OCI-LY1 (cell line): ENCODE measurements at regions not wholly inside any gene's neighbourhood (a gene's known extent, or its start where the extent isn't known, plus 50 kb on each side); places are given as distances from the start of the nearest gene placed in this dataset.

Experiments
- H2AFZ ChIP-seq: fragments of 200-600 bp; sonication (generic), shearing (Covaris generic); 2 replicates; pipeline ENCODE4 v1.6.0; 2014; ENCODE audit warnings: antibody characterized with exemption, mild to moderate bottlenecking, low read length
- H3F3A ChIP-seq: fragments of 200-600 bp; sonication (generic), shearing (Covaris generic); 2 replicates; pipeline ENCODE4 v1.6.0; 2014; ENCODE audit warnings: mild to moderate bottlenecking, antibody characterized with exemption, low read length, moderate library complexity; ENCODE audit not compliant: insufficient read depth
- H3K27ac ChIP-seq: fragments of 200-600 bp; sonication (generic); 2 replicates; pipeline ENCODE4 v1.5.1; 2014; ENCODE audit warnings: low read length, mixed run types, mild to moderate bottlenecking, low read depth; ENCODE audit not compliant: poor library complexity, severe bottlenecking
- H3K27me3 ChIP-seq: fragments of 200-600 bp; sonication (generic); 2 replicates; pipeline ENCODE4 v1.6.0; 2014; ENCODE audit warnings: antibody characterized with exemption, mild to moderate bottlenecking, low read length, moderate library complexity; ENCODE audit not compliant: insufficient read depth
- H3K36me3 ChIP-seq: fragments of 200-600 bp; sonication (generic); 2 replicates; pipeline ENCODE4 v1.6.1; 2014; ENCODE audit warnings: mild to moderate bottlenecking, antibody characterized with exemption, low read length, moderate library complexity, mixed read lengths; ENCODE audit not compliant: insufficient read depth
- H3K4me1 ChIP-seq: fragments of 200-600 bp; sonication (generic); 2 replicates; pipeline ENCODE4 v1.5.1; 2014; ENCODE audit warnings: mild to moderate bottlenecking, low read length, moderate library complexity; ENCODE audit not compliant: insufficient read depth, severe bottlenecking
- H3K4me2 ChIP-seq: fragments of 200-600 bp; sonication (generic), shearing (Covaris generic); 2 replicates; pipeline ENCODE4 v1.6.1; 2014; ENCODE audit warnings: low read length
- H3K4me3 ChIP-seq: fragments of 200-600 bp; sonication (generic); 2 replicates; pipeline ENCODE4 v1.5.1; 2014; ENCODE audit warnings: low read length, low read depth, mild to moderate bottlenecking, mixed read lengths; ENCODE audit not compliant: poor library complexity, severe bottlenecking
- H3K79me2 ChIP-seq: fragments of 200-600 bp; shearing (Covaris generic); 2 replicates; pipeline ENCODE4 v1.6.1; 2016; ENCODE audit warnings: mixed run types, low read length, mixed read lengths; ENCODE audit not compliant: insufficient read depth
- H3K9ac ChIP-seq: fragments of 200-600 bp; sonication (generic), shearing (Covaris generic); 2 replicates; pipeline ENCODE4 v1.6.1; 2014; ENCODE audit warnings: mild to moderate bottlenecking, low read length, mixed read lengths
- H3K9me2 ChIP-seq: fragments of 200-600 bp; sonication (generic), shearing (Covaris generic); 2 replicates; pipeline ENCODE4 v1.6.1; 2014; ENCODE audit warnings: low read depth, mild to moderate bottlenecking, low read length, mixed read lengths
- H3K9me3 ChIP-seq: fragments of 200-600 bp; shearing (Covaris generic); 2 replicates; pipeline ENCODE4 v1.6.1; 2014; ENCODE audit warnings: low read length, mixed read lengths
- H4K20me1 ChIP-seq: fragments of 200-600 bp; sonication (generic), shearing (Covaris generic); 2 replicates; pipeline ENCODE4 v1.6.0; 2016; ENCODE audit warnings: mild to moderate bottlenecking, low read length; ENCODE audit not compliant: insufficient read depth
- CTCF ChIP-seq: fragments of 200-600 bp; sonication (generic), shearing (Covaris generic); IDR thresholded peaks from 2 replicates; pipeline ENCODE4 v1.5.1; 2017; ENCODE audit warnings: mild to moderate bottlenecking, antibody characterized with exemption, low read length, moderate library complexity, mixed read lengths
- EZH2 ChIP-seq: fragments of 200-600 bp; sonication (generic), shearing (Covaris generic); IDR thresholded peaks from 2 replicates; pipeline ENCODE4 v1.8.0; 2017; ENCODE audit warnings: borderline replicate concordance, mixed run types, mild to moderate bottlenecking, antibody characterized with exemption, low read length, moderate library complexity, mixed read lengths

- H3K27ac ChIP-seq, result no peak overlapping the region
- no peaks in the 10 kb centered on the region for H3K36me3 ChIP-seq
- no peaks in the 10 kb centered on the region for H3F3A ChIP-seq
- no peaks in the 10 kb centered on the region for H3K9me2 ChIP-seq
- no peaks in the 10 kb centered on the region for H4K20me1 ChIP-seq
- no peaks in the 10 kb centered on the region for H3K9me3 ChIP-seq
- H3K4me1 ChIP-seq, result no peaks in the 10 kb centered on the region
- no peaks in the 10 kb centered on the region for H3K27me3 ChIP-seq
- no peak overlapping the region for H2AFZ ChIP-seq
- TF ChIP-seq EZH2, result no peak
- TF ChIP-seq CTCF, result no peak
- no peak overlapping the region for H3K9ac ChIP-seq
- H3K4me3 ChIP-seq, result no peak overlapping the region
- H3K79me2 ChIP-seq, result no peaks in the 10 kb centered on the region
- no peak overlapping the region for H3K4me2 ChIP-seq
Measured at GRCh38 chr1:222358100-222358499, 189.8 kb downstream of the HHIPL2 start.

GRCh38 chr1:222357252-222357651 lies 190.7 kb downstream of the HHIPL2 start:
- Histone ChIP-seq H3K4me3 (no peak overlapping the region), H3K4me2 (no peak overlapping the region), H4K20me1 (no peaks in the 10 kb centered on the region), H3K36me3 (no peaks in the 10 kb centered on the region), H3K27me3 (no peaks in the 10 kb centered on the region), H3K9ac (no peak overlapping the region), H3F3A (no peaks in the 10 kb centered on the region), H3K4me1 (no peaks in the 10 kb centered on the region), H3K9me3 (no peaks in the 10 kb centered on the region), H2AFZ (no peak overlapping the region), H3K79me2 (no peaks in the 10 kb centered on the region), H3K27ac (no peak overlapping the region), H3K9me2 (no peaks in the 10 kb centered on the region)
- no peak for TF ChIP-seq EZH2
- no peak for TF ChIP-seq CTCF

DNA sequence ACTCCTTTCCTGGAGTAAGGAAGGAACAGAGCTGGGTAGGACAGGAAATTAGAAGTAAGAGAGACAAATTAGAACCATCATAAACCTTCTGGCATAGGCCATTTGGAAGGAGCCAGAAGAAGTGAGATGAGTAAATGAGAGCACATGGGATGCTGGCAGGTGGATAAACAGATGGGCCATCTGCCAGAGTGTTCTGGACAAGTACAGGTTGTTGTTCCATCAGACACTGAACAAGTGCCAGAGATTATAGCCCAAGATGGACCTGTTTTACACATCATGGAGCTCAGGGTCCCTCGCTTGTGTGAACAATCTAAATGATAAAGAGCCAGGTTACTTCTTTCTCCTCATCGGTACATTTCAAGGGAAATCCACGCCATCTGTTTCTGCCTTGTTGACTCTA lies 200.3 kb downstream of the HHIPL2 start:
- Histone ChIP-seq H3K9me3 (no peaks in the 10 kb centered on the region), H3K36me3 (no peaks in the 10 kb centered on the region), H3K4me3 (no peak overlapping the region), H4K20me1 (no peaks in the 10 kb centered on the region), H3K27me3 (no peaks in the 10 kb centered on the region), H3K9ac (no peak overlapping the region), H3K9me2 (no peaks in the 10 kb centered on the region), H3K27ac (no peak overlapping the region), H3F3A (no peaks in the 10 kb centered on the region), H2AFZ (no peak overlapping the region), H3K4me2 (no peak overlapping the region), H3K79me2 (no peaks in the 10 kb centered on the region), H3K4me1 (no peaks in the 10 kb centered on the region)
- TF ChIP-seq EZH2 (no peak), CTCF (no peak)
